HG02885 (cell line): ENCODE measurements at regions not wholly inside any gene's neighbourhood (a gene's known extent, or its start where the extent isn't known, plus 50 kb on each side); places are given as distances from the start of the nearest gene placed in this dataset.
"Not testable (repeated sequence)": the region's sequence is repeated elsewhere in the genome, so short reads cannot be mapped to it uniquely, and the experiment has no call there.

Experiments
- ATAC-seq: cut with Tn5 transposase; IDR thresholded peaks from one replicate; pipeline ENCODE4 v1.9.1; 2021; ENCODE audit warnings: mild to moderate bottlenecking; ENCODE audit not compliant: unreplicated experiment, poor library complexity

DNA sequence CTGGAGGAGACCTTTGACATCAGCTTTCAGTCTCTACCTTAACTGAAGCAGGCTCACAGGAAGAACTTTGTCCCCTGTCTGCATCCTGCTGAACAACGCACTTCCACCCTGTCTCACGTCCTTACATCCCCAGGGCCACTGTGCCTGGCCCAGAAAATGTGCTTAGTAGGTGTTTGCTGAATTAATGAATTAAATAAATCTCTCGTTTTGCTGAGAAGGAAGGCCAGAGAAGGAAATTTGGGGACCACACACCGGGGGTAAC, 54.3 kb upstream of the CREB3L1 start:
- no peak for ATAC-seq

GRCh38 chr11:46222490-46223251, 54.8 kb upstream of the CREB3L1 start:
- no peak for ATAC-seq

DNA sequence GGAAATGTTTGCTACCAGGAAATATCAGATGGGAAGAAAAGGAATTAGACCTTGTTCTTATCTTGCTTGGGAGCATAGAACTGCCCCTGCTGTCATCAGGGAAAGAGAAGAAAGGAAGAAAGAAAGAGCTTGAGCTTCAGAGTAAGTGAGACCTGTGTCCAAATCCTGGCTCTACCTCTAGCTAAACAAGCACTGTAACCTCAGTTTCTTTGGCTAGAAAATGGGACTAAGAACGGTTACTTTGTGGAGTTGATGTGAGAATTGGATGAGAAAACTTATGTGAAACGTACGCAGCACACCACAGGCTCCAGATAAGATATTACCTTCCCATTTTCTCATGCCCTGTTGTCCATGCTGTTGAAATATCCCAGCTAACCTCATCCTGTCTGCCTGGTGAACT, 57.1 kb upstream of the CREB3L1 start:
- no peak for ATAC-seq

- ATAC-seq: no peak
Observed at GRCh38 chr11:46216765-46217089, 60.7 kb upstream of the CREB3L1 start.

DNA sequence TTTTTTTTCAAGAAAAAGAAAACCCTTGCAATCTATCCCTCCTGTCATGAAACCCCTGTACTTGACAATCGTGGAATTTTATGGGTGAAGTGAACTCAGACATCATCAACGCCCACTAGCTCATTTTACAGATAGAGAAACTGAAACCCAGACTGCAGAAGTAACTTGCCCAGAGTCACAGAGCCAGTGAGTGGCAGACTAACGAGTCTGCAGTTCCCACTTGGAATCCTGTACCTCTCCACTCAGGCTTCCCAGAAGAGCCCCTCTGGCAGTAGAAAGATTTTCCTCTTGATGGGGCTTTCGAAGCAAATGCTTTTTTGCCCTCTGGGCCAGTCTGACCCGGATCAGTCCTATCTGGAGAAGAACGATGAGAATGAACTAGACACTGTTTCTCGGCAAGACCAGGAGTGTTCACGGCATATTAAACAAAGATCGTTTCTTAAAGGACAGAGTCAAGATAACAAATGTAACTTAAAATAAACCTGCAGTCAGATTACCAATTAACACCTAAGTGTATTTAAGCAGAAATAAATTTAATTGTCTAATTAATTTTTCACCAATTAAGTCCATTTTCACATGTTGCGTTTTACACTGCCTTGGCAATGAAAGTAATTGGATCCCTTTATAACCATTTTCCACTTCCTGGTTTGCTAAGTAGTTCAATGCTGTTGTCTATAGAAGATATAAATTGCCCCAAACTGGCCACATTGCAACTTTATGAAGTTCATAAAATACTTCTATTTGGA, 61.3 kb upstream of the CREB3L1 start:
- ATAC-seq: no peak

GRCh38 chr11:46215208-46215931, 62.1 kb upstream of the CREB3L1 start:
- ATAC-seq: no peak

- ATAC-seq: no peak
Observed at GRCh38 chr11:46212720-46213119, 64.7 kb upstream of the CREB3L1 start.

DNA sequence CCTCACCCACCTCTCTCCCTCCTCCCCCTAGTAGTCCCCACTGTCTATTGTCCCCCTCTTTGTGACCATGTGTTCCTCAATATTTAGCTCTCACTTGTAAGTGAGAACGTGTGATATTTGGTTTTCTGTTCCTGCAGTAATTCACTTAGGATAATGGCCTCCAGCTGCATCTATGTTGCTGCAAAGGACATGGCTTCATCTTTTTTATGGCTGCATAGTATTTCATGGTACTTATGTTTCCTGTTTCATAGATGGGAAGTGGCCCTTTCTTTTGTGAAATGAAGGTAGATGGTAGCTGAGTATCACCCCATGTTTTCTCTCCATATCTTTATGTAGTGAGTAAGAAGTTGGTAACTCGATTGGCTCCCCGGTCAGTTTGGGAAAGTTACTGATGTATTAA, 66.6 kb upstream of the CREB3L1 start:
- no peak for ATAC-seq

- ATAC-seq: peak; percentile 52
Observed at GRCh38 chr11:46210133-46210636, 67.3 kb upstream of the CREB3L1 start.

GRCh38 chr11:46209624-46210023, 67.8 kb upstream of the CREB3L1 start:
- not testable (repeated sequence) for ATAC-seq

DNA sequence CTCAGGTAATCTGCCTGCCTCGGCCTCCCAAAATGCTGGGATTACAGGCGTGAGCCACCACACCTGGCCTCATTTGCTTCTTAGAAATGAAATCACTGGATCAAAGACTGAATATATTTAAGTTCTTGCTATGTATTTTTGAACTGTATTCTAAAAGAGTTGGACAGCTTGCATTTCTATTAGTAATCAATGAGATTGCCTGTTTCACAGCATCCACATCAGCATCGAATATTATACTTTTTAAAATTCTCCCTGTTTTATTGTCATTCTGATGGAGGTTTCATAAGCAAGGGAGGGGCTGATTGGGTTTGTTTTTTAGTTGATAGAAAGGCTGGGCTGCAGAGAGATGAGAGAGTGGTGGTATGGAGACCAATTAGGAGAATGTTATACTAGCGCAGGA, 68.7 kb upstream of the CREB3L1 start:
- ATAC-seq: no peak

DNA sequence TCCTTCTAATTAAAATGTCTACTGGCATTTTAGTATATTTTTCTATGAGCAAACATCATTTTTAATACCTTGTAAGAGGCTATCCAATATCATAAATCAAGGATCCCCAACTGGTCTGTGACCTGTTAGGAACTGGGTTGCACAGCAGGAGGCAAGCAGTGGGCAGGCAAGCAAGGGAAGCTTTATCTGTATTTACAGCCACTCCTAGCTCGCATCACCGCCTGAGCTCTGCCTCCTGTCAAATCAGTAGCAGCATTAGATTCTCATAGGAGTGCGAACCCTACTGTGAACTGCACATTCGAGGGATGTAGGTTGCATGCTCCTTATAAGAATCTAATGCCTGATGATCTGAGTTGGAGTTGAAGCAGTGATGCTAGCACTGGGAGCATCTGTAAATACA, 70.2 kb upstream of the CREB3L1 start:
- no peak for ATAC-seq

GRCh38 chr11:46204415-46204814, 73.0 kb upstream of the CREB3L1 start:
- ATAC-seq: not testable (repeated sequence)

DNA sequence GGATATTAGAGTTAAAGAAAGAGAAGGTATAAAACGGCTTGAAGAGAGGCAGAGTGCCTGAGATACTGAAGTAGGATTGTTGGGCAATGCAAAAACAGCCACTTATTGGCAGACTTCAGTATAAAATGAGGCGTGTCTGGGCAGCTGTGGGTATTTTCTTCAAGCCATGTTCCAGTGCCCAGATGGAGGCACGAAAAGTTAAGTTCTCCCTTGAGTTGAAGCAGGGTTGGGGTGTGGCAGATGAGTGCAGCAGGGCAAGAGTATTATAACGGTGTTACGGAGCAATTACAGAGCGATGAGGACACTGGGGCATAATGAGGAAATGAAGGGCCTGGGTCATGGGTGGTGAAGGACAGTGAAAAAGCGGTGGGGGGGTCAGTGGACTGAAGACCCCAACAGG, 73.7 kb upstream of the CREB3L1 start:
- no peak for ATAC-seq

GRCh38 chr11:46202696-46203391, 74.6 kb upstream of the CREB3L1 start:
- no peak for ATAC-seq

DNA sequence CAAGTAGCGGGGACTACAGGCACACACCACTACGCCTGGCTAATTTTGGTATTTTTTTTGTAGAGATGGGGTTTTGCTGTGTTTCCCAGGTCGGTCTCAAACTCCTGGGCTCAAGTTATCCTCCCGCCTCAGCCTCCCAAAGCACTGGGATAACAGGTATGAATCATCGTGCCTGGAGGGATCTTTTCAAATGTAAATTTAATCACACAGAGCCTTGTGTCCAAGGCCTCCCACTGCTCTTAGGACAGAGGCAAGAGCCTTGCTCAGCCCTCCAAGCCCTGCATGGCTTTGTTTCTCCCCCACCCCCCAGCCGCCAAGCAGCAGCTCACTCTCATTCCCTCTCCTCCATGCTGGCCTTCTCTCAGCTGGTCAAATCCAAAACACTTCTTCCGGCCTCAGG, 75.3 kb upstream of the CREB3L1 start:
- no peak for ATAC-seq

GRCh38 chr11:46200537-46201281, 76.8 kb upstream of the CREB3L1 start:
- ATAC-seq: no peak

DNA sequence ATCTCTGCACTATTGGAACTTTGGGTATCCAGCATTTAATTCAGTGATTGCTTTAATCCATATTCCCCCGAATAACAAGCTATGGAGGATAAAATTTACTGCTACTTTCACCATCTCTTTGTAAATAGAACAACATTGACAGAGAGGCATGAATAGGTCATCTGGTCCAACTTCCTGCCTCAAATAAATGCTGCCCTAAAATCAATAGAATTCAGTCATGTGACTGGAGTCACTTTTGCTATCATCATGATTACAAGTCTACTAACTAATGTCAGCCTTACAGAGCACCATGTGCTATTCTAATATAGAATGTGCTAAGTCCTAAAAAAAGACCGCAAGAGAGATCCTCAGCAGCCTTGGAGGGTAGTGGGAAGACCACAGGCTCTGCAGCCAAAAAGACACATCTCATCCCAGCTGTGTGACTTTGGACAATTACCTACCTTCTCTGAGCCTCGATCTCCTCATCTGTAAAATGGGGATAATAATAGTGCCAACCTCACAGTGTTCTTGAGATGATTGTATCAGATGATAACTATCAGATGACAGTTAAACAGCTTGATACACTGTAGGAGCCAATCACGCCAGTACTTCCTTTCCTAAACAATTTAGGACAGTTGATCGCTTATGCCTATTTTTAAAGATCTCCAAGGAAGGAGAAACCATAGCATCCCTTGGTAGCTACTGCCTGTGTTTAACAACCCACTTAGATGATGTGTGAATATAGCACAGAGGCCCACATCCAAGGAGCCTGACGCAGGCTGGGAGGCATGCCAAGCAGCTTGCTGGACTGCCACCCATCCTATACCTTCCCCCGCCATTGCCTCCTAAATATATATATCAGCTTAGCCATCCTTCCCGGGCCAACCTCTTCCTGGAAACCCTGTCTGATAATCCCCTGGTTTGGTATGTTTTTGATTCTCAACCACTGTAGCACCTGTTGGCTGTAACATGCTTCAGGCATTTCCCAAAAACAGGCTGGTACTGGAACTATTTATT, 77.3 kb upstream of the PHF21A start:
- no peak for ATAC-seq

DNA sequence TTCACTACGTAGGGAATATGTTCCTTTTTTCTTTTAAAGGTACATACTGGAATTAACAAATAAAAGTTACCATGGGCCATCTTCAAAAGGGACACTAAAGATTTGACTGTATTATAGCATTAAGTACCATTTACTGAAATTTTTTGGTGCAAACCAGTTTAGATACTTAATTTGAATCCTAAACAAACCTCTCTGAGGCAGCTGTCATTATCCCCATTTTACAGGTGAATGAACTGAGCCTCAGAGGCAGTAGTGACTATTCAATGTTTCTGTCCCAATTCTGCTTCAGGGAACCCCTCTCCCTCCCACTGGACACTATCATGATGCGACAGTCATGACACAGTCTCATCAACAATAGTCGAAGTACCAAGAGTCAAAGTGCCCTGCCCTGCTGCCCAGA, 76.2 kb upstream of the PHF21A start:
- no peak for ATAC-seq
